ENCODE measurements at regions not wholly inside any gene's neighbourhood (a gene's known extent, or its start where the extent isn't known, plus 50 kb on each side); places are given as distances from the start of the nearest gene placed in this dataset.

GRCh38 chr10:108436096-108436495 lies 1271.6 kb upstream of the SORCS1 start:
- intact Hi-C loops (cut with micrococcal nuclease) = no loop called here
- Mint-ChIP-seq H3K4me1 (no peaks in the 10 kb centered on the region), H3K27ac (no peak overlapping the region), H3K36me3 (ENCODE audit: low read depth) (no peaks in the 10 kb centered on the region), H3K4me3 (no peak overlapping the region), H3K9me3 (no peaks in the 10 kb centered on the region), H3K27me3 (no peaks in the 10 kb centered on the region)
- ATAC-seq (ENCODE audit: low read depth) (no peak), DNase-seq (no peak)
- TF ChIP-seq CTCF (IDR thresholded peaks at IDR 0.05) = no peak
- ChIA-PET POLR2A (no interaction called here), CTCF (no interaction called here)

- intact Hi-C loops (cut with micrococcal nuclease) = no loop called here
- Mint-ChIP-seq H3K27ac (no peak overlapping the region), H3K4me1 (no peaks in the 10 kb centered on the region), H3K27me3 (no peaks in the 10 kb centered on the region), H3K9me3 (no peaks in the 10 kb centered on the region), H3K36me3 (ENCODE audit: low read depth) (no peaks in the 10 kb centered on the region), H3K4me3 (no peak overlapping the region)
- DNase-seq (no peak), ATAC-seq (ENCODE audit: low read depth) (no peak)
- POLR2A ChIA-PET = no interaction called here
- CTCF ChIA-PET = no interaction called here
- TF ChIP-seq CTCF (IDR thresholded peaks at IDR 0.05) = no peak
Measured at GRCh38 chr10:108434559-108435252, 1270.2 kb upstream of the SORCS1 start.

- Mint-ChIP-seq H3K27ac (no peak overlapping the region), H3K27me3 (no peaks in the 10 kb centered on the region), H3K36me3 (ENCODE audit: low read depth) (no peaks in the 10 kb centered on the region), H3K4me3 (no peak overlapping the region), H3K9me3 (peaks cover 3% of the 10 kb centered on the region), H3K4me1 (no peaks in the 10 kb centered on the region)
- no peak for ATAC-seq (ENCODE audit: low read depth)
- no peak for DNase-seq
- intact Hi-C loops (cut with micrococcal nuclease) = no loop called here
- CTCF ChIA-PET = no interaction called here
- TF ChIP-seq CTCF (IDR thresholded peaks at IDR 0.05) = no peak
- POLR2A ChIA-PET = no interaction called here
Measured at GRCh38 chr10:108427146-108427545, 1262.6 kb upstream of the SORCS1 start.

- Mint-ChIP-seq H3K27ac (no peak overlapping the region), H3K9me3 (peaks cover 3% of the 10 kb centered on the region), H3K27me3 (no peaks in the 10 kb centered on the region), H3K4me1 (no peaks in the 10 kb centered on the region), H3K4me3 (no peak overlapping the region), H3K36me3 (ENCODE audit: low read depth) (no peaks in the 10 kb centered on the region)
- intact Hi-C loops (cut with micrococcal nuclease) = no loop called here
- ChIA-PET CTCF (no interaction called here), POLR2A (no interaction called here)
- ATAC-seq (ENCODE audit: low read depth) = no peak
- DNase-seq = no peak
- no peak for TF ChIP-seq CTCF (IDR thresholded peaks at IDR 0.05)
Measured at GRCh38 chr10:108425283-108425964, 1260.9 kb upstream of the SORCS1 start.

- no peaks in the 10 kb centered on the region for H3K4me1 Mint-ChIP-seq
- intact Hi-C loops (cut with micrococcal nuclease) = no loop called here
- no peak overlapping the region for H3K27ac Mint-ChIP-seq
- H3K9me3 Mint-ChIP-seq = peaks cover 3% of the 10 kb centered on the region
- CTCF ChIA-PET = no interaction called here
- POLR2A ChIA-PET = no interaction called here
- H3K27me3 Mint-ChIP-seq = no peaks in the 10 kb centered on the region
- ATAC-seq (ENCODE audit: low read depth) (no peak), DNase-seq (no peak)
- TF ChIP-seq CTCF (IDR thresholded peaks at IDR 0.05) = no peak
- no peak overlapping the region for H3K4me3 Mint-ChIP-seq
- no peaks in the 10 kb centered on the region for H3K36me3 Mint-ChIP-seq (ENCODE audit: low read depth)
Measured at GRCh38 chr10:108424656-108425055, 1260.2 kb upstream of the SORCS1 start.
